ENCODE measurements at regions not wholly inside any gene's neighbourhood (a gene's known extent, or its start where the extent isn't known, plus 50 kb on each side); places are given as distances from the start of the nearest gene placed in this dataset.
"Not testable (repeated sequence)": the region's sequence is repeated elsewhere in the genome, so short reads cannot be mapped to it uniquely, and the experiment has no call there.

GRCh38 chrX:50967736-50968135, 57.2 kb downstream of the BMP15 start:
- H3K79me1 ChIP-seq (ENCODE audit: low read length): no peaks in the 10 kb centered on the region
- H2BK120ac ChIP-seq (ENCODE audit: low read depth, low read length): no peak overlapping the region
- no peak for DNase-seq
- H3K4me3 ChIP-seq (ENCODE audit: low read length): no peak overlapping the region
- no peak overlapping the region for H2BK5ac ChIP-seq (ENCODE audit: low read length)
- no peak overlapping the region for H2AK5ac ChIP-seq (ENCODE audit: low read length)
- H2BK15ac ChIP-seq (replicated peaks; ENCODE audit: low read depth): no peak overlapping the region
- WGBS (ENCODE audit: extremely low coverage, insufficient coverage, low lambda C conversion rate): no CpG with 5 or more reads among the region's 6 CpGs
- H4K8ac ChIP-seq (ENCODE audit: low read depth, low read length): no peak overlapping the region
- H3K9ac ChIP-seq (ENCODE audit: low read length): no peak overlapping the region
- no peak overlapping the region for H3K27ac ChIP-seq (ENCODE audit: low read depth, low read length)
- no peak overlapping the region for H3K23ac ChIP-seq (ENCODE audit: low read length)
- no peaks in the 10 kb centered on the region for H3K79me2 ChIP-seq (ENCODE audit: control insufficient read depth, insufficient read depth, low read length)
- H3K4me2 ChIP-seq (ENCODE audit: low read length): no peak overlapping the region
- H3K56ac ChIP-seq (ENCODE audit: low read length): no peak overlapping the region
- no peak overlapping the region for H3K4ac ChIP-seq (ENCODE audit: low read depth, low read length)
- H3K27me3 ChIP-seq (ENCODE audit: insufficient read depth, low read length, poor library complexity): no peaks in the 10 kb centered on the region
- H3K36me3 ChIP-seq (ENCODE audit: control insufficient read depth, insufficient read depth, low read length): no peaks in the 10 kb centered on the region
- no peak overlapping the region for H3K18ac ChIP-seq (ENCODE audit: low read length)
- no peaks in the 10 kb centered on the region for H3K4me1 ChIP-seq (ENCODE audit: control insufficient read depth, low read depth, low read length)
- no peak overlapping the region for H4K5ac ChIP-seq (ENCODE audit: low read length)

- not testable (repeated sequence) for H3K4me3 ChIP-seq (ENCODE audit: low read length); H4K5ac ChIP-seq (ENCODE audit: low read length); H3K27me3 ChIP-seq (ENCODE audit: insufficient read depth, low read length, poor library complexity); H4K8ac ChIP-seq (ENCODE audit: low read depth, low read length); H2AK5ac ChIP-seq (ENCODE audit: low read length); H3K4me2 ChIP-seq (ENCODE audit: low read length); H3K4ac ChIP-seq (ENCODE audit: low read depth, low read length); H2BK5ac ChIP-seq (ENCODE audit: low read length); H3K56ac ChIP-seq (ENCODE audit: low read length); H3K18ac ChIP-seq (ENCODE audit: low read length); H3K79me2 ChIP-seq (ENCODE audit: control insufficient read depth, insufficient read depth, low read length); H3K36me3 ChIP-seq (ENCODE audit: control insufficient read depth, insufficient read depth, low read length); H3K4me1 ChIP-seq (ENCODE audit: control insufficient read depth, low read depth, low read length); H2BK15ac ChIP-seq (replicated peaks; ENCODE audit: low read depth); H3K23ac ChIP-seq (ENCODE audit: low read length); H3K79me1 ChIP-seq (ENCODE audit: low read length); H2BK120ac ChIP-seq (ENCODE audit: low read depth, low read length); H3K9ac ChIP-seq (ENCODE audit: low read length); DNase-seq; H3K27ac ChIP-seq (ENCODE audit: low read depth, low read length)
- WGBS (ENCODE audit: extremely low coverage, insufficient coverage, low lambda C conversion rate): no CpG with 5 or more reads among the region's 7 CpGs
Observed at GRCh38 chrX:50968871-50969635, 58.5 kb downstream of the BMP15 start.

GRCh38 chrX:50971395-50971794, 60.9 kb downstream of the BMP15 start:
- no peak overlapping the region for H2BK120ac ChIP-seq (ENCODE audit: low read depth, low read length)
- no peak overlapping the region for H3K9ac ChIP-seq (ENCODE audit: low read length)
- no peak overlapping the region for H2AK5ac ChIP-seq (ENCODE audit: low read length)
- no peak overlapping the region for H3K56ac ChIP-seq (ENCODE audit: low read length)
- no peaks in the 10 kb centered on the region for H3K79me1 ChIP-seq (ENCODE audit: low read length)
- no peaks in the 10 kb centered on the region for H3K36me3 ChIP-seq (ENCODE audit: control insufficient read depth, insufficient read depth, low read length)
- H3K4me1 ChIP-seq (ENCODE audit: control insufficient read depth, low read depth, low read length): no peaks in the 10 kb centered on the region
- H3K27me3 ChIP-seq (ENCODE audit: insufficient read depth, low read length, poor library complexity): no peaks in the 10 kb centered on the region
- WGBS (ENCODE audit: extremely low coverage, insufficient coverage, low lambda C conversion rate): no CpG with 5 or more reads among the region's 2 CpGs
- no peak overlapping the region for H2BK15ac ChIP-seq (replicated peaks; ENCODE audit: low read depth)
- no peak for DNase-seq
- no peak overlapping the region for H3K23ac ChIP-seq (ENCODE audit: low read length)
- H4K8ac ChIP-seq (ENCODE audit: low read depth, low read length): no peak overlapping the region
- no peak overlapping the region for H3K4me3 ChIP-seq (ENCODE audit: low read length)
- no peak overlapping the region for H4K5ac ChIP-seq (ENCODE audit: low read length)
- no peak overlapping the region for H3K18ac ChIP-seq (ENCODE audit: low read length)
- H3K27ac ChIP-seq (ENCODE audit: low read depth, low read length): no peak overlapping the region
- no peak overlapping the region for H3K4ac ChIP-seq (ENCODE audit: low read depth, low read length)
- H3K4me2 ChIP-seq (ENCODE audit: low read length): no peak overlapping the region
- no peak overlapping the region for H2BK5ac ChIP-seq (ENCODE audit: low read length)
- no peaks in the 10 kb centered on the region for H3K79me2 ChIP-seq (ENCODE audit: control insufficient read depth, insufficient read depth, low read length)

GRCh38 chrX:50973199-50973598, 62.7 kb downstream of the BMP15 start:
- no CpG with 5 or more reads among the region's 3 CpGs for WGBS (ENCODE audit: extremely low coverage, insufficient coverage, low lambda C conversion rate)
- no peak overlapping the region for H2AK5ac ChIP-seq (ENCODE audit: low read length)

GRCh38 chrX:50978920-50979682, 68.6 kb downstream of the BMP15 start:
- H4K8ac ChIP-seq (ENCODE audit: low read depth, low read length): no peak overlapping the region
- no peak overlapping the region for H3K18ac ChIP-seq (ENCODE audit: low read length)
- H3K4me2 ChIP-seq (ENCODE audit: low read length): no peak overlapping the region
- no peaks in the 10 kb centered on the region for H3K36me3 ChIP-seq (ENCODE audit: control insufficient read depth, insufficient read depth, low read length)
- H3K23ac ChIP-seq (ENCODE audit: low read length): no peak overlapping the region
- no peaks in the 10 kb centered on the region for H3K79me2 ChIP-seq (ENCODE audit: control insufficient read depth, insufficient read depth, low read length)
- H4K5ac ChIP-seq (ENCODE audit: low read length): no peak overlapping the region
- no peak overlapping the region for H2BK15ac ChIP-seq (replicated peaks; ENCODE audit: low read depth)
- no peaks in the 10 kb centered on the region for H3K4me1 ChIP-seq (ENCODE audit: control insufficient read depth, low read depth, low read length)
- H2AK5ac ChIP-seq (ENCODE audit: low read length): no peak overlapping the region
- no peak overlapping the region for H3K27ac ChIP-seq (ENCODE audit: low read depth, low read length)
- H3K4ac ChIP-seq (ENCODE audit: low read depth, low read length): no peak overlapping the region
- no peak overlapping the region for H2BK5ac ChIP-seq (ENCODE audit: low read length)
- H3K79me1 ChIP-seq (ENCODE audit: low read length): no peaks in the 10 kb centered on the region
- no peak overlapping the region for H3K9ac ChIP-seq (ENCODE audit: low read length)
- no peak overlapping the region for H3K4me3 ChIP-seq (ENCODE audit: low read length)
- H2BK120ac ChIP-seq (ENCODE audit: low read depth, low read length): no peak overlapping the region
- H3K56ac ChIP-seq (ENCODE audit: low read length): no peak overlapping the region
- H3K27me3 ChIP-seq (ENCODE audit: insufficient read depth, low read length, poor library complexity): no peaks in the 10 kb centered on the region
- DNase-seq: peak; percentile 43
- no CpG with 5 or more reads among the region's 13 CpGs for WGBS (ENCODE audit: extremely low coverage, insufficient coverage, low lambda C conversion rate)

More at GRCh38 chrX:50973199-50973598, 62.7 kb downstream of the BMP15 start:
- H3K18ac ChIP-seq (ENCODE audit: low read length): no peak overlapping the region
- no peak overlapping the region for H3K4me2 ChIP-seq (ENCODE audit: low read length)
- H3K23ac ChIP-seq (ENCODE audit: low read length): no peak overlapping the region
- H3K79me2 ChIP-seq (ENCODE audit: control insufficient read depth, insufficient read depth, low read length): no peaks in the 10 kb centered on the region
- H2BK120ac ChIP-seq (ENCODE audit: low read depth, low read length): no peak overlapping the region
- H3K56ac ChIP-seq (ENCODE audit: low read length): no peak overlapping the region
- H3K9ac ChIP-seq (ENCODE audit: low read length): no peak overlapping the region
- H3K36me3 ChIP-seq (ENCODE audit: control insufficient read depth, insufficient read depth, low read length): no peaks in the 10 kb centered on the region
- H3K4me1 ChIP-seq (ENCODE audit: control insufficient read depth, low read depth, low read length): no peaks in the 10 kb centered on the region
- H2BK15ac ChIP-seq (replicated peaks; ENCODE audit: low read depth): no peak overlapping the region
- H3K79me1 ChIP-seq (ENCODE audit: low read length): no peaks in the 10 kb centered on the region
- H3K27ac ChIP-seq (ENCODE audit: low read depth, low read length): no peak overlapping the region
- no peak overlapping the region for H3K4ac ChIP-seq (ENCODE audit: low read depth, low read length)
- no peak overlapping the region for H4K5ac ChIP-seq (ENCODE audit: low read length)
- H4K8ac ChIP-seq (ENCODE audit: low read depth, low read length): no peak overlapping the region
- H3K27me3 ChIP-seq (ENCODE audit: insufficient read depth, low read length, poor library complexity): no peaks in the 10 kb centered on the region
- DNase-seq: no peak
- H2BK5ac ChIP-seq (ENCODE audit: low read length): no peak overlapping the region
- H3K4me3 ChIP-seq (ENCODE audit: low read length): no peak overlapping the region
